AG04449 (cell line): ENCODE measurements at regions not wholly inside any gene's neighbourhood (a gene's known extent, or its start where the extent isn't known, plus 50 kb on each side); places are given as distances from the start of the nearest gene placed in this dataset.

ENCODE experiments used
- CTCF ChIA-PET: fragments of 350-600 bp; formaldehyde crosslinking; extraction: SDS; loops from one replicate; lab custom pipeline; 2021; ENCODE audit warnings: antibody characterized with exemption; lab: Yijun Ruan, JAX
- POLR2A ChIA-PET: fragments of 400-600, 350-600 bp; formaldehyde crosslinking; extraction: SDS; loops from one replicate; lab custom pipeline; 2020; ENCODE audit warnings: antibody characterized with exemption, inconsistent platforms; lab: Yijun Ruan, JAX
- DNase-seq: peaks from one replicate; pipeline ENCODE4 v3.0.0-alpha.2; 2010; ENCODE audit warnings: low read depth, low spot score
- H3K4me3 ChIP-seq: 2 replicates; pipeline ENCODE4 v1.5.1; 2011; ENCODE audit warnings: low read depth, mild to moderate bottlenecking, control low read depth, low read length
- CTCF ChIP-seq: IDR thresholded peaks from one replicate; pipeline ENCODE4 v1.5.1; 2011; ENCODE audit warnings: mild to moderate bottlenecking, moderate library complexity, low read length, control low read depth, inconsistent platforms; ENCODE audit not compliant: insufficient read depth; ENCODE audit errors: missing control alignments

- no peak for TF ChIP-seq CTCF
- no peak overlapping the region for H3K4me3 ChIP-seq
- POLR2A ChIA-PET = no interaction called here
- DNase-seq = no peak
- CTCF ChIA-PET = no interaction called here
These were observed 1737.9 kb upstream of the C9orf72 start for GRCh38 chr9:29311221-29311620.

DNA sequence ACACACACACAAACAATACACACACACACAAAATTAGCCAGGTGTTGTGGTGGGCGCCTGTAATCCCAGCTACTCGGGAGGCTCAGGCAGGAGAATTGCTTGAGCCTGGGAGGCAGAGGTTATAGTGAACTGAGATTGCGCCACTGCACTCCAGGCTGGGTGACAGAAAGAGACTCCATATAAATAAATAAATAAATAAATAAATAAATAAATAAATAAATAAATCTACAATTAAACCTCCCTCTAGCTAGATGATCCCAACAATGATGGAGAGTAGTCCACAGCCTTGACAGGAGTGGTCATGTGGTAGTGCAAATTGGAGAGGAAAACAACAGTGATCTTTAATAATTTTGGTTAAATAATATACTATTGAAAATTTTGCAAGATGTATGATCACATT, 1739.0 kb upstream of the C9orf72 start:
- ChIA-PET CTCF (no interaction called here), POLR2A (no interaction called here)
- no peak for DNase-seq
- no peak for TF ChIP-seq CTCF
- no peak overlapping the region for H3K4me3 ChIP-seq

DNA sequence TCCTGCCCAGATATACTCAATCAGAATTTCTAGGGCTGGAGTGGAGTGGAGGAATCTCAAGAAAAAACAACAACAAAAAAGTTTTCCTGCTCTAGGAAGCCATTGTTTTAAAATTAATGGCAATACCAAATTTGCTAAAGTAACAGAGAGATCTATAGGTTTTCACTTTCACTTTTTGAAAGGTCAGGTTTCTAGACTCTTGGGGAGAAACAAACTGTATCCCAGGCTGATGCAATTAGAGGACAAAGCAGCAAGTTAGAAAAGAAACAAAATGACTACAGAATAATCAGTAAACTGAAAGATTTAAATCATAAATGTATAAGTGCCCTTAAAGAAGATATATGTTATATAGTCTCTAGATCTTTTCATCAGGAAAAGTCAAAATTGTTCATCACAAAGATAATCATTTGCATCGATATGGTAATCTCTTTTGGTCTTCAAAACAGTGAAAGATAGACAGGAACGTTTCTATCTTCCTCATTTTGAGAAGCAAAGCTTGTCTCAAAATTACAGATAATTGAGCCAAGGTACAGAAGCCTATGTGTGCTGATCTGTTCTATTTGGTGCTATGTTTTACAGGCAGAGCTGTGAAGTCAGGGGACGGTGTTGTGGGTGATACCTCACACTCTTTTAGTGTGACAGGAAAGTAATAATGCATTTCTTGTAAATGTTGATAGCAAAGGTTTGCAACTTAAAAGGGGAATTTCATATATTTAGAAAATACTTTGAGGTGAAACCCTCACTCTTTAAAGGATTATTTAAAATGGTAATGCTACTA, 1746.6 kb upstream of the C9orf72 start:
- H3K4me3 ChIP-seq = no peak overlapping the region
- DNase-seq = no peak
- no peak for TF ChIP-seq CTCF
- POLR2A ChIA-PET = no interaction called here
- CTCF ChIA-PET = interaction anchor here (0.5 kb wide), 1 partner anchor 78 kb away, joined by 3 read pairs; no protein-coding TSS in a partner anchor

- ChIA-PET POLR2A (no interaction called here), CTCF (no interaction called here)
- DNase-seq = no peak
- no peak for TF ChIP-seq CTCF
- no peak overlapping the region for H3K4me3 ChIP-seq
These were observed 1749.0 kb upstream of the C9orf72 start for GRCh38 chr9:29322240-29322639.

GRCh38 chr9:29325894-29326293, 1752.6 kb upstream of the C9orf72 start:
- POLR2A ChIA-PET = no interaction called here
- CTCF ChIA-PET = no interaction called here
- no peak overlapping the region for H3K4me3 ChIP-seq
- DNase-seq = no peak
- no peak for TF ChIP-seq CTCF

DNA sequence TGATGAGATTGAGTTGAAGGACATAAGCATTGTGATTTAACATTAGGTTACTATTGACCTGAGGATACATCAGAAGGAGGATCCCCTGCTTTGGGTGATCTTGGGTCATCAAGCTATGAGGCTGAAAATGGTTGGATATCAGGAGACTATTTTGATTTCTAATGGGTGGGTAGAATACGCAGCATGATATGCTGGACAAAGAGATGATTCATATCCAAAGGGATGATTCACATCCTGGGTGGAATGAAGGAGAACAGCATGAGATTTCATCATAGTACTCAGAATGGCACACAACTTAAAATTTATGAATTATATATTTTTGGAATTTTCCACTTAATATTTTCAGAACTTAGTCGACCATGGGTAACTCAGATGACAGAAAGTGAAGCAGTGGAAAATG, 1759.5 kb upstream of the C9orf72 start:
- no peak for DNase-seq
- ChIA-PET POLR2A (interaction anchor here (0.7 kb wide), 1 partner anchor 781 kb away, joined by 3 read pairs; no protein-coding TSS in a partner anchor), CTCF (no interaction called here)
- H3K4me3 ChIP-seq = no peak overlapping the region
- TF ChIP-seq CTCF = no peak
